HG02759 (cell line): ENCODE measurements at regions not wholly inside any gene's neighbourhood (a gene's known extent, or its start where the extent isn't known, plus 50 kb on each side); places are given as distances from the start of the nearest gene placed in this dataset.

Source experiments
- ATAC-seq: cut with Tn5 transposase; IDR thresholded peaks from one replicate; pipeline ENCODE4 v1.9.1; 2021; ENCODE audit warnings: mild to moderate bottlenecking, moderate library complexity; ENCODE audit not compliant: unreplicated experiment

GRCh38 chr4:156656896-156657295 is 314.7 kb downstream of the PDGFC start:
- ATAC-seq: no peak

GRCh38 chr4:156654410-156654809 is 317.2 kb downstream of the PDGFC start:
- no peak for ATAC-seq

- no peak for ATAC-seq
Observed at GRCh38 chr4:156643826-156644225, 327.8 kb downstream of the PDGFC start.

- no peak for ATAC-seq
Observed at GRCh38 chr4:156642161-156642560, 329.4 kb downstream of the PDGFC start.

GRCh38 chr4:156638925-156639605 is 332.5 kb downstream of the PDGFC start:
- no peak for ATAC-seq

DNA sequence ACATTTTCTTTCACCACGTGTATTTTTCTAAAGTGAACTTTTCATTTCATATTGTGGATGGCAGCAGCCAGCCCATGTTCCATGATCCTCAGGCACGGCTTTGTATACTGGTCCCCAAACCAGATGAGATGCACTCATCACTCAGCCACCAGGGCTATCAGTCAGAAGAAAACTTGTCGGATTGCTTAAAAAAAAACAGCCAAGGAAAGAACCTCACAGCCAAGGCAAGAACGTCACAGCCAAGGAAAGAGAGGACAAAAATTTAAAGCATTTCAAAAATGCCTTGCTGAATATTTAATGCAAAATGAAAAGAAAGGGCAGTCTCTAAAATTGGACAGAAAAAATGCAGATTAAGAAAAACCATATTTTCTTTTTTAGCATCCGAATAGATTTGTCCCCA is 333.3 kb downstream of the PDGFC start:
- no peak for ATAC-seq

DNA sequence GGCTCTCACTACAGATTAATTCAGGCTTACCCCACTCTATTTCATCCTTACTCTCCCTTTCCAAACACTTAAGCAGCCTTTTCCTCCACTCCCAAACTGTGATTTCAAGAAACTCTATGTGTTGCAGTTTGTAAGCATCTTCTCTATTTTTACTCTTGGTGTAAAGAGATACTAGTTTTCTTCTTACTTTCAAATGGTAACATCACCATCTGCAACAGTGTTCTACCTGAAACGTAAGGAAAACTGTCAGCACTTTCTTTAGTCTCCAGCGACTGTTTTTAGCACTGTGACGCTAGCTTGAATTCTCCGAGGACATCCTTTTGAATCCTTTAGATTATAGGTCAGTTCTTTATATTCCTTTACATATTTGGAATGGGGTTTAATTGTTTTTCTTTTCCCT is 335.2 kb downstream of the PDGFC start:
- ATAC-seq: no peak

- ATAC-seq: no peak
Observed at GRCh38 chr4:156635051-156635450, 336.5 kb downstream of the PDGFC start.

- no peak for ATAC-seq
Observed at GRCh38 chr4:156634612-156635011, 337.0 kb downstream of the PDGFC start.

GRCh38 chr4:156633847-156634246 is 337.8 kb downstream of the PDGFC start:
- no peak for ATAC-seq

GRCh38 chr4:156628858-156629257 is 342.7 kb downstream of the PDGFC start:
- no peak for ATAC-seq

DNA sequence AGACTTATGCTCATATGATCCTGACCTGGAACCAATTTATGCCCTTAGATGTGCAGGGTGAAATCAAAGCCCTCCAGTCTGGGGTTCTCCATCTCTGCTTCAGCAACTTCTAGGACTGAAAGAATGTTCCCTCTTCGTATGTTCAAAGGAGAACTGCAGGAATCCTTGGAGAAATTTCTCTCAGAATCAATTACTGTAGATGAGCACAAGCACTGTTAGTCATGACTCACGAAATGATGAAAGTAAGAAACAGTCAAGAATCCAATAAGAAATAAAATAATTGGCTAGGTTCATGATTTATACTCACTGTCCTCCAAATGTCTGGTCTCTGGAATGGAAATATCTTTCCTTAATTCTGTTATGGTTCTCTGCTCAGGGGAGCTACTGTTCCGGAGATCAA is 348.2 kb downstream of the PDGFC start:
- no peak for ATAC-seq

- no peak for ATAC-seq
Observed at GRCh38 chr4:156620786-156621185, 350.8 kb downstream of the PDGFC start.

DNA sequence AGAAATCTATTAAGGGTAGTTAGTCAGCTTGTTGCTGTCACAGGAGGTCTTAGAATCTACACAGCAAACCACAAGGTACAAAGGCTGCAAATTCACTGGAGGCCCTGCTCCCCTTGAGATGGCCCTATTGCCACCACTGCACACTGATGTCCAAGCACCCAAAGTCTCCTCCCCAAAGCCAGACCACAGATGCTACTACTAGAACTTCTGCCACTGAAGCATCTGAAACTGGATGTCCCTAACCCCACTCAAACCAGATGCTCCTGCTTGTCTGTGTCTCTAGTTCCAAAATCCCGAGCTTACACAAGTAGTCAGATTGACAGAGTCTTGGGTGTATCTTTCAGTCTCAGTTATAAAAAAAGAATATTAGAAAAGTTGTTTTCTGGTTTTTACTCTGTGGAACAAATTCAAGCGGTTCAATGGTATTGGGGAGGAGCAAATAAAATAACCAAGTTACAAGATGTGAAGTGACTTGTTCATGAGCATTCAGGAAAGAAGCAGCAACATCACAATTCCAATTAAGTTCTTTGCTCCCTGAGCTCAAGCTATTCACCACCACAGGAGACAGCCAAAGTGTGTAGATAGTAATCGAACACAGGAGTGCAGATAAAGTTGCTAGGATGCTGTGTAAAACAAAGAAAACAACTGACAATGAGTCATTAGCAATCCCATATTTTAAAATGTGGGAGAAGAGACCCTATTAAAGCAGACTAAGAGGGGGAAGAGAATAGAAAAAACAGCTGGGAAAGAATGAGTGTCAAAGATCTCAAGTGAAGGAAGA is 352.3 kb downstream of the PDGFC start:
- no peak for ATAC-seq

- no peak for ATAC-seq
Observed at GRCh38 chr4:156615066-156615531, 356.5 kb downstream of the PDGFC start.

DNA sequence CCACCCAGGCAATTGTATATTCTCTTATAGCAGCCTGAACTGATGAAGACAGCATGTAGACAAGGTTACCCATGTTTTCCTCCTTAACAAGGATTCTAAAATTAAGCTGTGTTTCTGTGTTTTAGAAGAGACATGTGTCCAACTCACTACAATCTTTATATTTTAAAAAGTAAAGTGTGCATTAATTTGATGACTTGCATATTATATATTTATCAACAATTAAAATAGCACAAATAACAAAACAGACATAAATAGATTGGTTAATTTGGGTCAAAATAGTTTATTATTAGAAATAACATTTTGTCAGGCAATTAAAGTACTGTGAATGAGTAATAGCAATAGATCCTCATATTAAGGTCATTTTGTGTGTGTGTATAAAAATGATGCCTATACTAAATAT is 357.1 kb downstream of the PDGFC start:
- no peak for ATAC-seq

- ATAC-seq: no peak
Observed at GRCh38 chr4:156609421-156609820, 362.2 kb downstream of the PDGFC start.

GRCh38 chr4:156608651-156609050 is 362.9 kb downstream of the PDGFC start:
- no peak for ATAC-seq

- no peak for ATAC-seq
Observed at GRCh38 chr4:156607478-156607857, 364.1 kb downstream of the PDGFC start.

DNA sequence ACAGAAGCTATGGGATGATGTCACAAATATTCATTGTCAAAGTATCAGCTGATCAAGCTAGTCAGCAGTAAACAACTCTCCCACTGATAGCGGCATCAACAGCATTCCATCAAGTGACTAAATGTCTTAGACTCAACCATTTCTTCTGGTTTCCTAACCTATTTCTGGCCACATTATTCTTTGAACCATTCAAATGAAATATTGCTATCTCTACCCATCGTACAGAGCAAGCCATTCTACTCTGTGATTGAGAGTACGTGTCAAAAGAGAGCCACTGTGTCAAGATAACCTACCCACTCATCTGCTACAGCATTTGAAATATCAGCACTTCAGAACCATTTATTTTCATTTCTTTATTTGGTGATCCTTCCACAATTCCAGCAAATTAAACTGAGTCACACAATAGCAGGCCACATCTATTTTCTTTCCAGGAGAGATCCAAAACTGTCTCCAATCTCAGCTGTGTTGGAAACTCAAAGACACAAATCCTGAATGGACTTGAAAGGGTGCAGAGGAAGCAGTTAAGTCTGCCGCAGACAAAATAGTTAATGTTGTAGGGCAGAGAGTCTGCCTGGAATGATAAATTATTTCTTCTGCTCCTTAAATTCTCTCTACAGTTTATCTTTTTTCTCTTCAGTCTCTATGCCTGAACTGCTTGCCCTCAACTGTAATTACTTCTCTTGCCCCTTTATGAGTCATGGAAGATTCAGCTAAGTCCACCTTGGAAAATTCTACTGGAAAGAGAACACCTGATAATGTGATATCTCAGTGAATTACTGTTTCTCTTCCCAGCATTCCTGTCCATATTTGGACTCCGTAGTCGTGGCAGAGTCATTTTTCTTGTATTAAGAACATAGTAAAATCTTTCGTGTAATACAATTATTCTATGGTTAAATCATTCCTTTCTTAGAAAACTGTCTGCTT is 364.8 kb downstream of the PDGFC start:
- no peak for ATAC-seq

- no peak for ATAC-seq
Observed at GRCh38 chr4:156598138-156598681, 373.4 kb downstream of the PDGFC start.
